Ammon's horn (tissue), 1 donor: ENCODE measurements at regions not wholly inside any gene's neighbourhood (a gene's known extent, or its start where the extent isn't known, plus 50 kb on each side); places are given as distances from the start of the nearest gene placed in this dataset.

Experiments used
- DNase-seq: peaks from one replicate; pipeline ENCODE4 v3.0.0-alpha.2; 2016; ENCODE audit warnings: low spot score

- DNase-seq = no peak
Observed at GRCh38 chr10:9762966-9763656, 1254.6 kb upstream of the CELF2 start.

DNA sequence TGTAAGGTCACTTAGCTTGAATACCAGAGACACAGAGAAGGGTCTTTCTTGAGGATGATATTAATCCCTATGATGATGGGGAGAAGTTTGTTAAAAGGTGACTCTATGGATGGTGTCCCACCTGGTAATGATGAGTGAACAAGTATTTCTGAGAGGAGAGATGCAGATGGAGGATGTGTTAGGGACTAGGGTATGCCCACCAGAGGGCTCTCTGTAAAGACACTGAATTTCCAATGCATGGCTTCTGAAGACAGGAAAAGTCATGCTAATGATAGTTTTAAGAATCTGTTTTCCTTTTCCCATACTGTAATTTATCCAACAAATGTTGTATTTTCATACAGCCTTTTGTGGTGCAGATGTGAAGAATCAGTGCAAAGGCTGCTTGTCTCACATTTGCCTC lies 1250.9 kb upstream of the CELF2 start:
- no peak for DNase-seq

- DNase-seq = peak; percentile 18
Observed at GRCh38 chr10:9781666-9782065, 1236.0 kb upstream of the CELF2 start.

GRCh38 chr10:9786101-9786500 lies 1231.6 kb upstream of the CELF2 start:
- no peak for DNase-seq

GRCh38 chr10:9786576-9786975 lies 1231.1 kb upstream of the CELF2 start:
- DNase-seq = no peak

DNA sequence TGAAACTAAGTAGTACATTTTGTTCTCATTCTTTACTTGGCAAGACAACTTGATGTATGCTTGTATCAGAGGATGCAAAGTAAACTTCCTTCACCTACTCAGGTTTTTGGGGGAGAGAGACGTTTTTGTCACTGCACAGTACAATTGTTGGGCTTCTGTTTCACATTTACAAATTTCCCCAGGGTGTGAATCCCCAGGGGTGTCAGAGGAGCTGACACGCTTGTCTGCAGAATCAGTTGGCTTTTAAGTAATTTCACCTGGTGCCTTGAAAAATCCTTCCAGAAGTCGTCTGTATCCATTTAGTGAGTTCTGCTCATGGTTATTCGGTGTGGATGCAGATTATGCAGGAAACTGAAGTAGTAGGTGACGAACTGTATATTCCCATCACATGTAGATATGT lies 1227.7 kb upstream of the CELF2 start:
- no peak for DNase-seq

GRCh38 chr10:9792181-9792580 lies 1225.5 kb upstream of the CELF2 start:
- DNase-seq = no peak

- DNase-seq = no peak
Observed at GRCh38 chr10:9796564-9796963, 1221.1 kb upstream of the CELF2 start.

DNA sequence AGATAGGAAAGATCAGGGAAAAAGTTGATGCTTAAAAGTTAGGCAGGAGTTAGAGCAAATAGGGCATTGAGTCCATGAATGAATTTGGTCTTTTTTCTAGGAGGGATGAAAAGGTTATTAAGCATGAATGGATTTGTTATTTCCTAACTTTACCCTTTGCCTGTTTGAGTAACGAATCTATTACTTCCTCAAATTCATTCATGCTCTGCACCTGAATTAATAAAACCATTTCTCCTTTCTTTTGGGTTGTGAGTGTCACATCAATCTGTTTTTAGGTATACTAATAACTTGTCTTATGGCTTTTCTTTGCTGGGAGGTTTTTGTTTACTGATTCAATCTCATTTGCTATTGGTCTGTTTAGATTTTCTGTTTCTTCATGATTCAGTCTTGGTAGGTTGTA lies 1217.7 kb upstream of the CELF2 start:
- DNase-seq = no peak

- no peak for DNase-seq
Observed at GRCh38 chr10:9800571-9800970, 1217.1 kb upstream of the CELF2 start.

DNA sequence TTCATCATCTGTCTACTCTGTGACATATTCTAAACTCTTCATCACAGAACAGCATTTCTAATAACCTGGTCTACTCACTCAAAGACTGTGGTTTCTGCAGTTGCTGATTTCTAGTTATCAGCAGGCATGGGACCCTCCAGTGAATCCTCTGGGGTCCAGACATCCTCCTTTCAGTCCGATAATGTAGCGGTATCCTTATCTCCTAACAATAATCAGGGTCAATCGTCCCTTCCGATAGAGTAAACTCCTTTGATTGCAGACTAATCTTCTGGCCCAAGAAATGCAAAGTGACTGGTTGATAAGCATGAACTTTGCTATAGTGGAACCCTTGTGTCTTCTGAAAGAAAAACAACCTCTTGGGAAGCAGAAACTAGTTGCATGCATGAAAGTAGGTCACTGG lies 1209.8 kb upstream of the CELF2 start:
- no peak for DNase-seq

- DNase-seq = no peak
Observed at GRCh38 chr10:9811601-9812000, 1206.1 kb upstream of the CELF2 start.

- no peak for DNase-seq
Observed at GRCh38 chr10:9814285-9814864, 1203.3 kb upstream of the CELF2 start.

- no peak for DNase-seq
Observed at GRCh38 chr10:9819756-9820494, 1197.7 kb upstream of the CELF2 start.

DNA sequence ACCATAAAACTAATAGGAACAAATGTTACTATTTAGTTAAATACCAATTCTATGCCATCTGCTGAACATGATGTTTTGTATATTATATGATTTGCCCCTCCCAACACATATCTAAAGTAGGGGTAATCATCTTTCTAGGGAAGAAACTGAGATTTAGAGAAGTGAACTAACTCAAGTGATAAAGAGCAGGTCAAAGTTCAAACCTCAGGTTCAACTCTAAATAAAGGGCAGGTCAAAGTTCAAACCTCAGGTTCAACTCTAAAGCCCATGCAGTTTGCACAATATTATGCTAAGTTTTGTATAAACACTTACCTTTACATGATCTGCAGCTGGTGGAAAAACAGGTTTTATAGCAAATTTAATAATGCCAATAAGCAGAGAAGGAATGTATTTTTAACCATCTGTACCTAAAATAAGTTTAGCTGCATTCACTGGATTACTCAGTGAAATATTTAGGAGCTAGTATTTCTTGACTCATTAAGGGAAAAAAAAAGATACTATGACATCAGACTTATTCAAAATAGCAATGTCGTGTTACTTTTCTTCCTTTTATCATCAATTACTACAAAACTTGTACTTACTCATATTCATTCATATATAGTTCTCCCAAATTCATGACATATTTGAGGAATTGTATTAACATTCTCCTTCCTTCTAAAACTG lies 1194.3 kb upstream of the CELF2 start:
- DNase-seq = no peak

- DNase-seq = no peak
Observed at GRCh38 chr10:9824631-9825071, 1193.0 kb upstream of the CELF2 start.

DNA sequence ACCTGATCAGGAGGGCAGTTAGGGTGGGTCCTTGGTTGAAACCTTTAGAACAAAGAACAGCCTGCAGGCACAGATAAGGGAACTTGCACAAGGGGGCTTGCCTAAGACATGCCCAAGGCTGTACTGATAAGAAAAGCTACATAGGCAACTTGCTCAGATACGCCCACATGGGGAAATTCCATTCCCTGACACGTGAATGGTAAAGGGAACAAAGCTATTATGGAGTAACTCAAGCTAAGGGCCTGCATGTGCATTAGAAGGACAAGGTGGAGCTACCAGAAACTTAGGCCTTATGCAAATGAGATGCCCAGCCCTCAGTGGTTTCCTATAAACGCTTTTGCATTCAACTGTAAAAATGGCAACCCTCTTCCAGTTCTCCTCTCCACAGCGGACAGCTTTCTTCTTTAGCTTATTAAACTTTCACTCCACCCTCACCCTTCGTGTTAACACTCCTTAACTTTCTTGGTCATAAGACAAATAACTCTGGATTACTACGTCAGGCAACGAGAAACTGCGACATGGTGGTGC lies 1192.1 kb upstream of the CELF2 start:
- DNase-seq = no peak

GRCh38 chr10:9828110-9828509 lies 1189.6 kb upstream of the CELF2 start:
- DNase-seq = no peak

- no peak for DNase-seq
Observed at GRCh38 chr10:9833942-9834341, 1183.7 kb upstream of the CELF2 start.

- DNase-seq = no peak
Observed at GRCh38 chr10:9834434-9834833, 1183.2 kb upstream of the CELF2 start.

- no peak for DNase-seq
Observed at GRCh38 chr10:9845075-9845474, 1172.6 kb upstream of the CELF2 start.

DNA sequence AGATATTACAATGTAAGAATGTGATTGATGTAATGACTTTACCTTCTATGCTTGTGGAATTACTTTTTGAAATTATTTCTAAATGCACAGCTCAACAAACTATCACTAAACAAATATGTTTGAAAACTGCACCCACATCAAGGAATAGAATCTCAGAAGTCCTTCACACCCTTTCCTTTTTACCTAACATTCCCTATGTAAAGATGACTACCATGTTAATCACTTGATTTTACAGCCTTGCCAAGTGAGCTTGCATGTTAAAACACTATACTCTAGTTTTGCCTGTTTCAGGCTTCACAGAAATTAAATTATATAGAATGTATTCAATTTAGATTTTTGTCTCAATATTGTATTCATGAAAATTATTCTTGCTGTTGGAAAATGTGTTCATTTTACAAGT lies 1169.4 kb upstream of the CELF2 start:
- DNase-seq = no peak

DNA sequence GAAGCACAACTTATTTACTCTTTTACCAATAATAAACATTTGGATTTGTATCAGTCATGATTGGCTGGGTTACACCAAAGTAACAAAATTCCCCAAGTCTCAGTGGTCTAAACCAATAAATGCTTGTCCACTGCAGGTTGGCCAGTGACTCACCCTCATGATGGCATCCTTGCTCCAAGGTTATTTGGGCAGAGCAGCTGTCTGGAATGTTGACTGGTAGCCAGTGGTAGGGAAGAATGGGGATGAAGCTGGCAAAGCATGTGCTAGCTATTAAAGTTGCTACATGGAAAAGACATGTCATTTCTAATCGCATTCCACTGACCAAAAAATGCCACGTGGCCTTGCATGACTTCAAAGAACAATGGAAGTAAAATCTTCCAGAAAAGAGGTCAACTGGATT lies 1168.7 kb upstream of the CELF2 start:
- no peak for DNase-seq
